ENCODE measurements at regions not wholly inside any gene's neighbourhood (a gene's known extent, or its start where the extent isn't known, plus 50 kb on each side); places are given as distances from the start of the nearest gene placed in this dataset.

- peaks cover 3% of the 10 kb centered on the region; the same call in 1 of the 2 replicates for H3K4me1 ChIP-seq (ENCODE audit: control insufficient read depth, insufficient read depth, low read length)
- no peak overlapping the region for H3K4me3 ChIP-seq (ENCODE audit: low read depth, low read length)
- no peak overlapping the region for H3K27ac ChIP-seq (ENCODE audit: low read depth, low read length)
- H3K36me3 ChIP-seq (ENCODE audit: control insufficient read depth, insufficient read depth, low read length), result no peaks in the 10 kb centered on the region
- H3K27me3 ChIP-seq (ENCODE audit: control insufficient read depth, insufficient read depth, low read length), result no peaks in the 10 kb centered on the region
- H3K9me3 ChIP-seq (ENCODE audit: control insufficient read depth, insufficient read depth, low read depth, low read length), result no peaks in the 10 kb centered on the region
- H3K9ac ChIP-seq (ENCODE audit: low read length), result no peak overlapping the region
Measured at GRCh38 chr3:82364827-82365226, 603.4 kb upstream of the GBE1 start.

DNA sequence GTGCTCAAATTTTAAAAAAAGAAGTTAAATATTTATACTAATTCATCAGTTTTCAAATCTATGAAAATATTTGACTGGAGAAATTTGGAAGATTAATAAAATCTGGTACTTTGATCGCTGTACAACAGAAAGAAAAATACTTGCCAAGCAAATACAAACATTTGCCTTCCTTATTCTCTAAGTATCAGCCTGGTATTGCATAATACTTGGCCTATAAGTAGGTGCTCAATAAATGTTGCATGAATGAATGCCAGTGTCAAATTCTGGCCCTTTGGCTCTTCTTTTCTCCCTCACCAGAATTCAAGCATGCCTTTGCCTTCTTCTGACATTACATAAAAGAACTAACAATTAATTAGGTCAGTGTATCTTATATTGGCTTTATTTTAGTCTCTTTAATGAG lies 601.7 kb upstream of the GBE1 start:
- Histone ChIP-seq H3K4me3 (ENCODE audit: low read depth, low read length) (no peak overlapping the region), H3K36me3 (ENCODE audit: control insufficient read depth, insufficient read depth, low read length) (no peaks in the 10 kb centered on the region), H3K9me3 (ENCODE audit: control insufficient read depth, insufficient read depth, low read depth, low read length) (no peaks in the 10 kb centered on the region), H3K27ac (ENCODE audit: low read depth, low read length) (no peak overlapping the region), H3K27me3 (ENCODE audit: control insufficient read depth, insufficient read depth, low read length) (no peaks in the 10 kb centered on the region), H3K4me1 (ENCODE audit: control insufficient read depth, insufficient read depth, low read length) (peaks cover 3% of the 10 kb centered on the region; the same call in 1 of the 2 replicates), H3K9ac (ENCODE audit: low read length) (no peak overlapping the region)

DNA sequence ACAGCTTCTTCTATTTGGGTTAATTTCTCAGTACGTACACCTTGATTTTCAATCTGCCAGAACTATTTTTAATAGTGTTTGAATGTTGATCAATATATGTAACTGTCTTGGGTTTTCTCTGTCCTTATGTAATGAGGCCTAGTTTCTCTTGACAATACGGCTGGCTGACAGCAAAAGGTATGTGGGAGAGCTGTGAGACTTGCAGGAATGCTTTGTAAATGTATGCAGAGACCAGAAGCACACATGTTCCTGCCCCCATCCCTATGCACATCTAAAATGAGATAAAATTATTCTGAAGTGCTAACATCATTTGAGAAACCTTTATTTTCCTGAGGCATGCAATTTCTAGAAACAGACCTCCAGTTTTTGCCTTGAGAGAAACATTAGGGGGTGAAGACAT lies 593.8 kb upstream of the GBE1 start:
- Histone ChIP-seq H3K9ac (ENCODE audit: low read length) (no peak overlapping the region), H3K36me3 (ENCODE audit: control insufficient read depth, insufficient read depth, low read length) (no peaks in the 10 kb centered on the region), H3K27me3 (ENCODE audit: control insufficient read depth, insufficient read depth, low read length) (no peaks in the 10 kb centered on the region), H3K4me3 (ENCODE audit: low read depth, low read length) (no peak overlapping the region), H3K9me3 (ENCODE audit: control insufficient read depth, insufficient read depth, low read depth, low read length) (no peaks in the 10 kb centered on the region), H3K27ac (ENCODE audit: low read depth, low read length) (no peak overlapping the region), H3K4me1 (ENCODE audit: control insufficient read depth, insufficient read depth, low read length) (peaks cover 6% of the 10 kb centered on the region; the same call in 1 of the 2 replicates)

DNA sequence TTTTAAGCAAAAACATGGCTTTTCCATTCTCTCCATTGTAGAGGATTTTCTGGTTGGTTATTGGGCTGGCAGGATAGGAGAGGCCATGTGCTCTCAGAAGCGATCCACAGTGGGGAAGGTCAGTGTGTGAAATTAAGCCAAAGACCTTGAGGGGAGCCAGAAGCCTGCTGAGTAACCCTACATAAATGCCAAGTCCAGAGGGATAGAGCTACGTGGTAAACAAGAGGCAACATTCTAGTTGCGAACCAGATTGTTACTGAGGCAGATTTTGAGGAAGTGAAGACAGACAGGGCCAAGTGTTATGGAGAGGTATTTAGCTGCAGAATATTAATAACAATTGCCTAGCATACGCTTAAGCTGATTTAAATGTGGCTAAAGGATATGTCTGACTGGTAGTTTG lies 592.8 kb upstream of the GBE1 start:
- H3K27me3 ChIP-seq (ENCODE audit: control insufficient read depth, insufficient read depth, low read length), result no peaks in the 10 kb centered on the region
- peaks cover 6% of the 10 kb centered on the region; the same call in 1 of the 2 replicates for H3K4me1 ChIP-seq (ENCODE audit: control insufficient read depth, insufficient read depth, low read length)

GRCh38 chr3:82353306-82354171 lies 592.1 kb upstream of the GBE1 start:
- Histone ChIP-seq H3K4me1 (ENCODE audit: control insufficient read depth, insufficient read depth, low read length) (peaks cover 6% of the 10 kb centered on the region; the same call in 1 of the 2 replicates), H3K4me3 (ENCODE audit: low read depth, low read length) (no peak overlapping the region), H3K9me3 (ENCODE audit: control insufficient read depth, insufficient read depth, low read depth, low read length) (no peaks in the 10 kb centered on the region), H3K27ac (ENCODE audit: low read depth, low read length) (no peak overlapping the region), H3K27me3 (ENCODE audit: control insufficient read depth, insufficient read depth, low read length) (no peaks in the 10 kb centered on the region), H3K9ac (ENCODE audit: low read length) (no peak overlapping the region), H3K36me3 (ENCODE audit: control insufficient read depth, insufficient read depth, low read length) (no peaks in the 10 kb centered on the region)

More for the DNA sequence above, 592.8 kb upstream of the GBE1 start:
- Histone ChIP-seq H3K9me3 (ENCODE audit: control insufficient read depth, insufficient read depth, low read depth, low read length) (no peaks in the 10 kb centered on the region), H3K4me3 (ENCODE audit: low read depth, low read length) (no peak overlapping the region), H3K9ac (ENCODE audit: low read length) (no peak overlapping the region), H3K36me3 (ENCODE audit: control insufficient read depth, insufficient read depth, low read length) (no peaks in the 10 kb centered on the region), H3K27ac (ENCODE audit: low read depth, low read length) (no peak overlapping the region)

GRCh38 chr3:82347585-82347984 lies 586.1 kb upstream of the GBE1 start:
- Histone ChIP-seq H3K27me3 (ENCODE audit: control insufficient read depth, insufficient read depth, low read length) (no peaks in the 10 kb centered on the region), H3K36me3 (ENCODE audit: control insufficient read depth, insufficient read depth, low read length) (no peaks in the 10 kb centered on the region), H3K4me1 (ENCODE audit: control insufficient read depth, insufficient read depth, low read length) (no peaks in the 10 kb centered on the region), H3K9me3 (ENCODE audit: control insufficient read depth, insufficient read depth, low read depth, low read length) (no peaks in the 10 kb centered on the region), H3K27ac (ENCODE audit: low read depth, low read length) (no peak overlapping the region), H3K4me3 (ENCODE audit: low read depth, low read length) (no peak overlapping the region), H3K9ac (ENCODE audit: low read length) (no peak overlapping the region)

- Histone ChIP-seq H3K4me3 (ENCODE audit: low read depth, low read length) (no peak overlapping the region), H3K9ac (ENCODE audit: low read length) (no peak overlapping the region), H3K36me3 (ENCODE audit: control insufficient read depth, insufficient read depth, low read length) (no peaks in the 10 kb centered on the region), H3K4me1 (ENCODE audit: control insufficient read depth, insufficient read depth, low read length) (no peaks in the 10 kb centered on the region), H3K27me3 (ENCODE audit: control insufficient read depth, insufficient read depth, low read length) (no peaks in the 10 kb centered on the region), H3K27ac (ENCODE audit: low read depth, low read length) (no peak overlapping the region), H3K9me3 (ENCODE audit: control insufficient read depth, insufficient read depth, low read depth, low read length) (no peaks in the 10 kb centered on the region)
Measured at GRCh38 chr3:82342521-82342920, 581.1 kb upstream of the GBE1 start.

DNA sequence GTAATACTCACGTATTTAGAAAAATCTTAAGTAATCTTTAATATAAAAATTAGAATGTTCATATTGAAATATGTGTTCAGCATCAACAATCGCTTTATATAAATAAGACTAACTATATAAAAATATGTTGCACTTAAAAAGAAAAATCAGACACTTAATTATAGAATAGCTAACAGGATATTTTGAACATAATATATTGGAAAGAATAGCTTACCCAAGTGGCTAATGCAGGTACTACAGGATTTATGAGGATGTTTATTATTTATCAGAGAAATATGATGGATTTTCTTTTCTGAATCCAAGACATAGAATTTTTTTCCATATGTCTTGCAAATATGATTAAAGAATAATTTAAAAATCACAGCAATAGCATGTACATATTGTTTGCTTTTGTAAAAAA lies 567.9 kb upstream of the GBE1 start:
- Histone ChIP-seq H3K4me3 (ENCODE audit: low read depth, low read length) (no peak overlapping the region), H3K27me3 (ENCODE audit: control insufficient read depth, insufficient read depth, low read length) (no peaks in the 10 kb centered on the region), H3K9me3 (ENCODE audit: control insufficient read depth, insufficient read depth, low read depth, low read length) (no peaks in the 10 kb centered on the region), H3K27ac (ENCODE audit: low read depth, low read length) (no peak overlapping the region), H3K9ac (ENCODE audit: low read length) (no peak overlapping the region), H3K4me1 (ENCODE audit: control insufficient read depth, insufficient read depth, low read length) (no peaks in the 10 kb centered on the region), H3K36me3 (ENCODE audit: control insufficient read depth, insufficient read depth, low read length) (no peaks in the 10 kb centered on the region)

DNA sequence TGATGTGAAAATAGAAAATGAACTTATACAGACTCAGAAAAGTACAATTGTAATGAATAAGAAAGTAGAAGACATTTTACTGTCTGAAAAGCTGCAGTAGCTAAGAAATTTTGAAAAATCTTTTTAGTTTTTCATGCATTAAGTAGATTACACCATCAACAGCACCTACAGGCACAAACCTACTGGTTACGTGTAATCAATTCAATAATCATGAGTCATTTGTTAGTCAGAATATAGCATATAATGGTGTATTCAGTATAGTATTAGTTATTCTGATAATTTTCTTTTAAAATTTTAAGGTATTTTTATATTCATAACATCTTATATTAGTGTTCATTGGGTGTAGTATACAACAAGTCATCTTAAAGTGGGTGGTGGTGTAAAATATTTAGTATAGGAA lies 550.5 kb upstream of the GBE1 start:
- Histone ChIP-seq H3K36me3 (ENCODE audit: control insufficient read depth, insufficient read depth, low read length) (no peaks in the 10 kb centered on the region), H3K4me1 (ENCODE audit: control insufficient read depth, insufficient read depth, low read length) (no peaks in the 10 kb centered on the region), H3K9me3 (ENCODE audit: control insufficient read depth, insufficient read depth, low read depth, low read length) (no peaks in the 10 kb centered on the region), H3K27ac (ENCODE audit: low read depth, low read length) (no peak overlapping the region), H3K4me3 (ENCODE audit: low read depth, low read length) (no peak overlapping the region), H3K9ac (ENCODE audit: low read length) (no peak overlapping the region), H3K27me3 (ENCODE audit: control insufficient read depth, insufficient read depth, low read length) (no peaks in the 10 kb centered on the region)

GRCh38 chr3:82308755-82309154 lies 547.3 kb upstream of the GBE1 start:
- Histone ChIP-seq H3K27ac (ENCODE audit: low read depth, low read length) (no peak overlapping the region), H3K9me3 (ENCODE audit: control insufficient read depth, insufficient read depth, low read depth, low read length) (no peaks in the 10 kb centered on the region), H3K36me3 (ENCODE audit: control insufficient read depth, insufficient read depth, low read length) (no peaks in the 10 kb centered on the region), H3K4me3 (ENCODE audit: low read depth, low read length) (no peak overlapping the region), H3K27me3 (ENCODE audit: control insufficient read depth, insufficient read depth, low read length) (no peaks in the 10 kb centered on the region), H3K4me1 (ENCODE audit: control insufficient read depth, insufficient read depth, low read length) (no peaks in the 10 kb centered on the region), H3K9ac (ENCODE audit: low read length) (no peak overlapping the region)

DNA sequence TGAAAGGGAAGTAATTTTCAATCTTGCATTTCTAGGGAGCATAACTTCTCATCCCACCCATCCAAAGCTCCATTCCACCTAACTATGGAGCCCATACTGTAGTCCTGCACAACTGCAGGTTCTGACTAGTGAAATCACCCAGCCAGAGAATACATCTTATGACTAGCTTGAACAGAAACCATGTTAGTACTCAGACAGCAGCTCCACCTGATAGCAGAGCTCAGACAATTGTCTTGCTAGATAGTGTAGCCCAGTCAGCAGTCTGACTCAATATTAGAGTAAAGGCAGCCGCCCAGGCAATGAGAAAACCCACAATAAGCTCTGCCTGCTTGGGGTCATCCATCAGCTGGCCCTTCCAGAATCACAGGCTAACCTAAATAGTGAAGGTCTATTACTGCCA lies 544.7 kb upstream of the GBE1 start:
- Histone ChIP-seq H3K9me3 (ENCODE audit: control insufficient read depth, insufficient read depth, low read depth, low read length) (no peaks in the 10 kb centered on the region), H3K4me3 (ENCODE audit: low read depth, low read length) (no peak overlapping the region), H3K36me3 (ENCODE audit: control insufficient read depth, insufficient read depth, low read length) (no peaks in the 10 kb centered on the region), H3K4me1 (ENCODE audit: control insufficient read depth, insufficient read depth, low read length) (no peaks in the 10 kb centered on the region), H3K27ac (ENCODE audit: low read depth, low read length) (no peak overlapping the region), H3K27me3 (ENCODE audit: control insufficient read depth, insufficient read depth, low read length) (no peaks in the 10 kb centered on the region), H3K9ac (ENCODE audit: low read length) (no peak overlapping the region)

Data from HUES6 (cell line).